Tibial nerve (tissue), 4 donors: ENCODE measurements at regions not wholly inside any gene's neighbourhood (a gene's known extent, or its start where the extent isn't known, plus 50 kb on each side); places are given as distances from the start of the nearest gene placed in this dataset.

Source experiments
- DNase-seq, 2 donors: peaks; one replicate each; pipeline ENCODE4 v3.0.0-alpha.2; 2019; ENCODE audit warnings: low spot score in 2 of 2
- H3K27ac ChIP-seq, 4 donors: fragments of 200-600 bp; sonication (generic) in 3 of 4; one replicate each; pipeline ENCODE4 v1.5.1; 2017 to 2019; ENCODE audit warnings: mild to moderate bottlenecking in 1 of 4
- H3K27me3 ChIP-seq, 2 donors: fragments of 200-600 bp; sonication (generic) in 1 of 2; one replicate each; pipeline versions ENCODE4 v1.5.1 to v1.6.0; 2017 to 2019
- H3K36me3 ChIP-seq, 3 donors: fragments of 200-600 bp; sonication (generic); one replicate each; pipeline ENCODE4 v1.5.1; 2018 to 2019
- H3K4me1 ChIP-seq, 4 donors: fragments of 200-600 bp; sonication (generic) in 3 of 4; one replicate each; pipeline ENCODE4 v1.5.1; 2017 to 2019
- H3K4me3 ChIP-seq, 4 donors: fragments of 200-600 bp; sonication (generic) in 3 of 4; one replicate each; pipeline ENCODE4 v1.5.1; 2017 to 2019; ENCODE audit warnings: mild to moderate bottlenecking in 1 of 4, moderate library complexity in 1 of 4
- H3K9me3 ChIP-seq, 4 donors: fragments of 200-600 bp; sonication (generic) in 3 of 4; one replicate each; pipeline ENCODE4 v1.5.1; 2017 to 2019
- CTCF ChIP-seq, 5 experiments: fragments of 200-600 bp in 3 of 5; fragments of 450-650 bp in 2 of 5; sonication (generic) in 3 of 5; IDR thresholded peaks; one replicate each; pipeline ENCODE4 v1.5.1; 2016 to 2019; ENCODE audit warnings: antibody characterized with exemption in 5 of 5, mild to moderate bottlenecking in 3 of 5, moderate library complexity in 2 of 5
- EP300 ChIP-seq, 2 donors: sonication (generic); formaldehyde crosslinking; IDR thresholded peaks; one replicate each; pipeline ENCODE4 v1.6.1; 2017; ENCODE audit warnings: antibody characterized with exemption in 2 of 2, mild to moderate bottlenecking in 1 of 2
- POLR2A ChIP-seq, 2 donors: fragments of 450-650 bp; IDR thresholded peaks; one replicate each; pipeline ENCODE4 v1.6.1; 2017; ENCODE audit warnings: antibody characterized with exemption in 2 of 2, mild to moderate bottlenecking in 2 of 2, moderate library complexity in 2 of 2
- WGBS, 2 donors: methylation state at CpG; one replicate each; pipeline ENCODE4 v1.1.5; 2018; 5-methylcytosine and 5-hydroxymethylcytosine counted together

GRCh38 chr3:77967621-77968020, 927.7 kb downstream of the ROBO2 start:
- no peaks in the 10 kb centered on the region for H3K27me3 ChIP-seq
- WGBS, 2 donors = 90 to 94% methylated on average over 1 of the region's 1 CpG
- no peaks in the 10 kb centered on the region for H3K36me3 ChIP-seq
- no peak for DNase-seq
- TF ChIP-seq POLR2A (IDR thresholded peaks at IDR 0.05) (no peak), CTCF (IDR thresholded peaks at IDR 0.05) (no peak)
- H3K27ac ChIP-seq = no peak overlapping the region
- no peak overlapping the region for H3K4me3 ChIP-seq
- H3K4me1 ChIP-seq = no peaks in the 10 kb centered on the region
- H3K9me3 ChIP-seq = peaks cover 0 to 10% (median 0%) of the 10 kb centered on the region in 4 donors

- no peaks in the 10 kb centered on the region for H3K36me3 ChIP-seq
- H3K27me3 ChIP-seq = no peaks in the 10 kb centered on the region
- no peak overlapping the region for H3K27ac ChIP-seq
- no peaks in the 10 kb centered on the region for H3K4me1 ChIP-seq
- H3K4me3 ChIP-seq = no peak overlapping the region
- DNase-seq = no peak
- H3K9me3 ChIP-seq = no peaks in the 10 kb centered on the region
- TF ChIP-seq POLR2A (IDR thresholded peaks at IDR 0.05) (no peak), CTCF (IDR thresholded peaks at IDR 0.05) (no peak)
Measured at GRCh38 chr3:77976079-77976478, 936.2 kb downstream of the ROBO2 start.

- WGBS, 2 donors = 83 to 100% methylated on average over 1 to 2 of the region's 4 CpGs
- Histone ChIP-seq H3K27me3 (no peaks in the 10 kb centered on the region), H3K36me3 (no peaks in the 10 kb centered on the region), H3K9me3 (peaks cover 0 to 21% (median 0%) of the 10 kb centered on the region in 4 donors), H3K4me1 (no peaks in the 10 kb centered on the region), H3K27ac (no peak overlapping the region), H3K4me3 (no peak overlapping the region)
- TF ChIP-seq POLR2A (IDR thresholded peaks at IDR 0.05) (no peak), EP300 (IDR thresholded peaks at IDR 0.05) (no peak), CTCF (IDR thresholded peaks at IDR 0.05) (no peak)
- DNase-seq = no peak
Measured at GRCh38 chr3:78003090-78003489, 963.2 kb downstream of the ROBO2 start.

GRCh38 chr3:78004571-78004970, 964.7 kb downstream of the ROBO2 start:
- no peak for DNase-seq
- H3K9me3 ChIP-seq = peaks cover 0 to 21% (median 0%) of the 10 kb centered on the region in 4 donors
- TF ChIP-seq EP300 (IDR thresholded peaks at IDR 0.05) (no peak), CTCF (IDR thresholded peaks at IDR 0.05) (no peak), POLR2A (IDR thresholded peaks at IDR 0.05) (no peak)

GRCh38 chr3:78013653-78014052, 973.8 kb downstream of the ROBO2 start:
- no peak for DNase-seq
- H3K4me3 ChIP-seq = no peak overlapping the region
- 87 to 97% methylated on average over 1 of the region's 1 CpG for WGBS, 2 donors
- H3K27me3 ChIP-seq = no peaks in the 10 kb centered on the region
- TF ChIP-seq POLR2A (IDR thresholded peaks at IDR 0.05) (no peak), EP300 (IDR thresholded peaks at IDR 0.05) (no peak), CTCF (IDR thresholded peaks at IDR 0.05) (no peak)
- H3K27ac ChIP-seq = no peak overlapping the region
- H3K4me1 ChIP-seq = no peaks in the 10 kb centered on the region
- no peaks in the 10 kb centered on the region for H3K36me3 ChIP-seq
- no peaks in the 10 kb centered on the region for H3K9me3 ChIP-seq

More at GRCh38 chr3:78004571-78004970, 964.7 kb downstream of the ROBO2 start:
- H3K27me3 ChIP-seq = no peaks in the 10 kb centered on the region
- no peak overlapping the region for H3K4me3 ChIP-seq
- no peaks in the 10 kb centered on the region for H3K4me1 ChIP-seq
- H3K27ac ChIP-seq = no peak overlapping the region
- H3K36me3 ChIP-seq = no peaks in the 10 kb centered on the region
- 67 to 69% methylated on average over 2 of the region's 2 CpGs for WGBS, 2 donors
